Activated CD8-positive, alpha-beta T cell treated with anti-CD3 and anti-CD28 coated beads, Interleukin-2, amount 10 ng/mL, durations not matched to agents 7 days and 5 days (primary cell): ENCODE measurements at regions not wholly inside any gene's neighbourhood (a gene's known extent, or its start where the extent isn't known, plus 50 kb on each side); places are given as distances from the start of the nearest gene placed in this dataset.

Source experiments
- ATAC-seq: fragments of 150-1000 bp; cut with Tn5 transposase; one replicate; pipeline ENCODE4 v1.10.0; 2021; ENCODE audit warnings: moderate library complexity
- CTCF ChIA-PET: fragments of 350-600 bp; sonication (Branson Sonifier 250); formaldehyde crosslinking; loops from one replicate; lab custom pipeline; 2021; ENCODE audit warnings: antibody characterized with exemption; lab: Charles Lee
- POLR2A ChIA-PET: fragments of 350-600 bp; sonication (Branson Sonifier 250); formaldehyde crosslinking; loops from one replicate; lab custom pipeline; 2021; ENCODE audit warnings: antibody characterized with exemption; lab: Charles Lee
- DNase-seq: peaks from one replicate; pipeline ENCODE4 v3.0.0-alpha.2; 2020
- H3K27ac Mint-ChIP-seq: one replicate; pipeline ENCODE4 v1.8.0; 2021; ENCODE audit warnings: mild to moderate bottlenecking, mixed read lengths
- H3K27me3 Mint-ChIP-seq: one replicate; pipeline ENCODE4 v1.8.0; 2021; ENCODE audit warnings: low read depth, mixed read lengths
- H3K36me3 Mint-ChIP-seq: one replicate; pipeline ENCODE4 v1.8.0; 2021; ENCODE audit warnings: low read depth, mixed read lengths
- H3K4me1 Mint-ChIP-seq: one replicate; pipeline ENCODE4 v1.8.0; 2021; ENCODE audit warnings: low read depth, mixed read lengths
- H3K4me3 Mint-ChIP-seq: one replicate; pipeline ENCODE4 v1.8.0; 2021; ENCODE audit warnings: mild to moderate bottlenecking, mixed read lengths
- H3K9me3 Mint-ChIP-seq: one replicate; pipeline ENCODE4 v1.8.0; 2022; ENCODE audit warnings: mixed read lengths; ENCODE audit not compliant: insufficient read depth

DNA sequence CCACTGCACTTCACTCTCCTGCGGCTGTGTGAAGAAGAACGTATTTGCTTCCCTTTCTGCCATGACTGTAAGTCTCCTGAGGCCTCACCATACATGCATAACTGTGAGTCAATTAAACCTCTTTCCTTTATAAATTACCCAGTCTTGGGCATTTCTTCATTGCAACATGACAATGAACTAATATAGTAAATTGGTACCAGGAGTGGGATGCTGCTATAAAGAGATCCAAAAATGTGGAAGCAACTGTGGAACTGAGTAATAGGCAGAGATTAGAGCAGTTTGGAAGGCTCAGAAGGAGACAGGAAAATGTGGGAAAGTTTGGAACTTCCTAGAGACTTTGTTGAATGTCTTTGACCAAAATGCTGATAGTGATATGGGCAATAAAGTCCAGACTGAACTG, 1907.9 kb downstream of the MRPL39 start:
- Mint-ChIP-seq H3K27ac (no peak overlapping the region), H3K27me3 (no peaks in the 10 kb centered on the region), H3K36me3 (no peaks in the 10 kb centered on the region), H3K4me3 (no peak overlapping the region), H3K9me3 (peaks cover 5% of the 10 kb centered on the region), H3K4me1 (no peaks in the 10 kb centered on the region)
- ATAC-seq (no peak), DNase-seq (no peak)
- POLR2A ChIA-PET = no interaction called here
- CTCF ChIA-PET = no interaction called here

DNA sequence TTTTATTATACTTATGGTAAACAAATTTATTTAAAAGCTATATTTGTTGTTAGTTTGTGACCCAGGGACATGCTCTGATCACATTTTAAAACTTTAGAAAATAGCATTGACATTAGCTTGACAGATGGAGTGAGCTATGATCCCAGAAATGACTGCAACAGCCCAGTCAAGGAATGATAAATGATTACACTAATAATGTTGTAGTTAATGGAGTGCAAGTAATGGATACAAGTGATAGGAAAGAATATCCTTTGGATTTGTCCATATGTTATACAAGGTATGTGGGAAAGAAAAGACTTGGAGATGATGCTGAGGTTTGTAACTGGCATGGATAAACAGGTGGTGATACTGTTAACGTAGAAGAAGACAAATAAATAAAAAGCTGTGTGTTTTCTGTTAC, 1908.7 kb downstream of the MRPL39 start:
- POLR2A ChIA-PET = no interaction called here
- Mint-ChIP-seq H3K27me3 (no peaks in the 10 kb centered on the region), H3K4me3 (no peak overlapping the region), H3K9me3 (peaks cover 5% of the 10 kb centered on the region), H3K36me3 (no peaks in the 10 kb centered on the region), H3K4me1 (no peaks in the 10 kb centered on the region), H3K27ac (no peak overlapping the region)
- CTCF ChIA-PET = no interaction called here
- DNase-seq (no peak), ATAC-seq (no peak)

GRCh38 chr21:23695443-23695842, 1911.8 kb downstream of the MRPL39 start:
- H3K36me3 Mint-ChIP-seq = no peaks in the 10 kb centered on the region
- H3K4me1 Mint-ChIP-seq = no peaks in the 10 kb centered on the region
- ATAC-seq (no peak), DNase-seq (no peak)
- CTCF ChIA-PET = no interaction called here
- POLR2A ChIA-PET = no interaction called here
- no peak overlapping the region for H3K27ac Mint-ChIP-seq
- H3K4me3 Mint-ChIP-seq = no peak overlapping the region
- H3K9me3 Mint-ChIP-seq = peaks cover 5% of the 10 kb centered on the region
- no peaks in the 10 kb centered on the region for H3K27me3 Mint-ChIP-seq

- H3K4me3 Mint-ChIP-seq = no peak overlapping the region
- DNase-seq (no peak), ATAC-seq (no peak)
- no peaks in the 10 kb centered on the region for H3K9me3 Mint-ChIP-seq
- no peaks in the 10 kb centered on the region for H3K36me3 Mint-ChIP-seq
- POLR2A ChIA-PET = no interaction called here
- CTCF ChIA-PET = no interaction called here
- no peaks in the 10 kb centered on the region for H3K4me1 Mint-ChIP-seq
- no peaks in the 10 kb centered on the region for H3K27me3 Mint-ChIP-seq
- no peak overlapping the region for H3K27ac Mint-ChIP-seq
Observed at GRCh38 chr21:23694390-23694789, 1912.9 kb downstream of the MRPL39 start.

DNA sequence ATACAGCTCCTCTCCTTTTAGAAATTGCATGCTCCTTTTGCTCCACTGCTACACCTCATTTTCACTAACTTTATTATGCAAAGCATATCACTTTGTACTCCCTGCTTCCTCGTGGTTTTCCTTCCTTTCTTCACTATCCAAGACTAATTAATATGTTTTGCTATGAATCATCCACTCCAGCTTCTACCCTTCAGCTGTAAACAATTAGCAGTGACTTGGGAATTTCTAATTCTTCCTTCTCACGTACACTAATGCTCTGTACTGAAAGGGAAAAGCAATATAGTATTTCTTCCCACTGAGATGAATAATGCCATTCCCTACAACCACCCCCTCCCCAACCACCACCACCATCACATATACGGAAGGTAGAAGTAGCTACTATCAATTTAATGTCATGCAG, 1917.0 kb downstream of the MRPL39 start:
- no peaks in the 10 kb centered on the region for H3K36me3 Mint-ChIP-seq
- H3K4me1 Mint-ChIP-seq = no peaks in the 10 kb centered on the region
- H3K27ac Mint-ChIP-seq = no peak overlapping the region
- ChIA-PET CTCF (no interaction called here), POLR2A (no interaction called here)
- H3K4me3 Mint-ChIP-seq = no peak overlapping the region
- no peaks in the 10 kb centered on the region for H3K27me3 Mint-ChIP-seq
- ATAC-seq = no peak
- H3K9me3 Mint-ChIP-seq = no peaks in the 10 kb centered on the region
- DNase-seq = no peak

DNA sequence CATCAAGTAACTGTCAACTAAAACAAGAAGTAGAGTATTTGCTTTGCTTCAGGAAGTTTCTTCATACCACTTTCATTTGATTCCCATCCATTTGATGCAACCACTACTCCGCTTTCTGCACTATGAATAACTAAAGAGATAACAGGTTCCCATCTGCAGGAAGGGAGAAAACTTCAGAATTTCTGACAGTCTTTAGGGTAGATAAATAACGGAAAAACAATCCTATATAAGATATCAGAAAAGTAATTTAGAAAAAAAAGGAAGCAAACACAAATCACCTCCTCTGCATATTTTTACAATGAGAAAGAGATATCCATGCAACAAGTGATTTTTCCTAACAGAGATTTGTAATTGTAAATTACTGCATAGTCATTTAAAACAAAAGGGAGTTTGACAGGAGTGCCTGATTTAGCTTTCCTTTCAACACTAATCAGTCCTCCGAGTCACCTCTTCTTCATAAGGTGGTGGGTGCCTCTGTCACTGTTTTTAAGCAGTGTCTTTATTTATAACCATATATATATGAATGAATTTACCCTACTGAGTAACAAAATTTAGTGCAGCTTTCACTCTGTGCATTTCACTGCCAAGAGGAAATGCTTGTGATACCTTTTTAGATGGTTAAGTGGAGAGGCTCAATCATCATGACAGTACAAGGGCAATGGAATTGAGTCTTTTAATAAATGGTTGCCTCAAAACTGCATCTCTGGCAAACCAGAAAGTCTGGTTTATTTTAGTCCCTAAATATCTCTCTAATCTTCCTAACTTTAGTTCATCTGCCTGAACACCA, 1920.4 kb downstream of the MRPL39 start:
- ChIA-PET CTCF (no interaction called here), POLR2A (no interaction called here)
- no peaks in the 10 kb centered on the region for H3K4me1 Mint-ChIP-seq
- H3K4me3 Mint-ChIP-seq = no peak overlapping the region
- H3K9me3 Mint-ChIP-seq = no peaks in the 10 kb centered on the region
- no peak for ATAC-seq
- no peaks in the 10 kb centered on the region for H3K36me3 Mint-ChIP-seq
- H3K27ac Mint-ChIP-seq = no peak overlapping the region
- H3K27me3 Mint-ChIP-seq = no peaks in the 10 kb centered on the region
- no peak for DNase-seq

DNA sequence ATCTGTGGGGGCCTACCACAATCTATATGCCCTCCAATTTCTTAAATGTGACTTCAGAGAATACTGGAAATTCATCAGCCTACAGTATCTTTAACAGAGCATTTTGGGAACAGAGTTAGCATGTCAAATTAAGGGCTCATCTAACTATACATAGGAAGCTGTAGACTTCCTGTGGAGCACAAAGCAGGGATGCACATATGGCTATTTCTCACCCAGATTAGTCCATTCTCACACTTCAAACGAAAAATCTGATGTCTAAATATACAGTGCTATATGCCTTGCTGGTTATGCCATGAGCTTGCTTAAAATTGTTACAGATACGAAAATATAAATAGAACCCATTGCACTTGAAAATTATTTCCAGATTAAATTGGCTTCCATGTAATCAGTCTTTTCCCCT, 1922.8 kb downstream of the MRPL39 start:
- no peak overlapping the region for H3K4me3 Mint-ChIP-seq
- ChIA-PET POLR2A (no interaction called here), CTCF (no interaction called here)
- H3K4me1 Mint-ChIP-seq = no peaks in the 10 kb centered on the region
- no peaks in the 10 kb centered on the region for H3K36me3 Mint-ChIP-seq
- DNase-seq = no peak
- H3K27ac Mint-ChIP-seq = no peak overlapping the region
- H3K9me3 Mint-ChIP-seq = no peaks in the 10 kb centered on the region
- no peak for ATAC-seq
- no peaks in the 10 kb centered on the region for H3K27me3 Mint-ChIP-seq

- H3K27me3 Mint-ChIP-seq = no peaks in the 10 kb centered on the region
- CTCF ChIA-PET = no interaction called here
Observed at GRCh38 chr21:23664193-23664694, 1943.0 kb downstream of the MRPL39 start.

GRCh38 chr21:23660560-23660959, 1946.7 kb downstream of the MRPL39 start:
- ATAC-seq = no peak
- POLR2A ChIA-PET = no interaction called here
- no peaks in the 10 kb centered on the region for H3K27me3 Mint-ChIP-seq

More at GRCh38 chr21:23664193-23664694, 1943.0 kb downstream of the MRPL39 start:
- Mint-ChIP-seq H3K36me3 (no peaks in the 10 kb centered on the region), H3K4me3 (no peak overlapping the region), H3K4me1 (no peaks in the 10 kb centered on the region), H3K27ac (no peak overlapping the region), H3K9me3 (no peaks in the 10 kb centered on the region)
- POLR2A ChIA-PET = no interaction called here
- DNase-seq (no peak), ATAC-seq (no peak)

GRCh38 chr21:23644768-23645167, 1962.5 kb downstream of the MRPL39 start:
- Mint-ChIP-seq H3K4me3 (no peak overlapping the region), H3K4me1 (no peaks in the 10 kb centered on the region), H3K9me3 (no peaks in the 10 kb centered on the region), H3K36me3 (no peaks in the 10 kb centered on the region), H3K27ac (no peak overlapping the region), H3K27me3 (no peaks in the 10 kb centered on the region)
- CTCF ChIA-PET = no interaction called here
- ATAC-seq (no peak), DNase-seq (no peak)
- POLR2A ChIA-PET = no interaction called here

More at GRCh38 chr21:23660560-23660959, 1946.7 kb downstream of the MRPL39 start:
- Mint-ChIP-seq H3K4me3 (no peak overlapping the region), H3K4me1 (no peaks in the 10 kb centered on the region), H3K9me3 (no peaks in the 10 kb centered on the region), H3K36me3 (no peaks in the 10 kb centered on the region), H3K27ac (no peak overlapping the region)
- DNase-seq = no peak
- CTCF ChIA-PET = no interaction called here

- H3K9me3 Mint-ChIP-seq = no peaks in the 10 kb centered on the region
- CTCF ChIA-PET = no interaction called here
Observed at GRCh38 chr21:23639721-23640120, 1967.6 kb downstream of the MRPL39 start.

DNA sequence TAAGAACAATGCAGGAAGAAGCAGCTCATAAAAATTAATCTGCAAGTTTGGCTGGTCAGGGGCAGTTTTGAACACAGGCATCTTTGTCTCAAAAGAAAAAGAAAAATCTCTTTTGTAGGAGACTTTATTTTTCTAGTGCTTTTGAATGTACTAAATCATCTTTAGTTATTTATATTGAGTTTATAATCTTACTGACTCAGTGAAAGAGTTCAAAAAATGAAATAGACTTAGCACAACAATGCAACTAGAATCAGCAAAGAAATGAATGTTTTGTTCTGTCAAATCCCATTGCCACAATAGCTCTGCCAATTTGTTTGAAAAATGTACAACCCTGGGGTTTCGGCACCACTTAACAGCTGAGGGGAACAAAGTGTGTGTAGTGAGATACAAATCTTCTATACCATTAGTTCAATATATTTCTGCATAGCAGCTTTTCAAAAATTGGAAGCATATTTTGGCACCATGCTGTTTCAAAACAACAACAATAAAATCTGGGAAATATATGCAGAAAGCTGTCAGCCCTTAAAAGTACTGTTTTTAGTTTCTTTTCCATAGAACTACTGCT, 1969.1 kb downstream of the MRPL39 start:
- Mint-ChIP-seq H3K9me3 (no peaks in the 10 kb centered on the region), H3K27me3 (no peaks in the 10 kb centered on the region), H3K27ac (no peak overlapping the region), H3K4me3 (no peak overlapping the region), H3K4me1 (no peaks in the 10 kb centered on the region), H3K36me3 (no peaks in the 10 kb centered on the region)
- POLR2A ChIA-PET = no interaction called here
- DNase-seq (no peak), ATAC-seq (no peak)
- CTCF ChIA-PET = no interaction called here

More at GRCh38 chr21:23639721-23640120, 1967.6 kb downstream of the MRPL39 start:
- H3K4me3 Mint-ChIP-seq = no peak overlapping the region
- no peaks in the 10 kb centered on the region for H3K27me3 Mint-ChIP-seq
- DNase-seq (no peak), ATAC-seq (no peak)
- no peak overlapping the region for H3K27ac Mint-ChIP-seq
- H3K4me1 Mint-ChIP-seq = no peaks in the 10 kb centered on the region
- POLR2A ChIA-PET = no interaction called here
- no peaks in the 10 kb centered on the region for H3K36me3 Mint-ChIP-seq
